NCI-H226 (cell line): ENCODE measurements at regions not wholly inside any gene's neighbourhood (a gene's known extent, or its start where the extent isn't known, plus 50 kb on each side); places are given as distances from the start of the nearest gene placed in this dataset.

Experiments
- DNase-seq: peaks from one replicate; pipeline ENCODE4 v3.0.0-alpha.2; 2015

GRCh38 chr7:35331730-35332678 lies 78.1 kb upstream of the TBX20 start:
- DNase-seq = no peak

- no peak for DNase-seq
Observed at GRCh38 chr7:35329026-35329425, 75.1 kb upstream of the TBX20 start.

GRCh38 chr7:35319606-35320005 lies 65.7 kb upstream of the TBX20 start:
- DNase-seq = no peak

- DNase-seq = no peak
Observed at GRCh38 chr7:35316549-35316948, 62.6 kb upstream of the TBX20 start.

GRCh38 chr7:35315517-35315916 lies 61.6 kb upstream of the TBX20 start:
- DNase-seq = no peak

- no peak for DNase-seq
Observed at GRCh38 chr7:35314354-35314753, 60.5 kb upstream of the TBX20 start.

GRCh38 chr7:35313575-35313974 lies 59.7 kb upstream of the TBX20 start:
- DNase-seq = no peak
